ENCODE measurements at regions not wholly inside any gene's neighbourhood (a gene's known extent, or its start where the extent isn't known, plus 50 kb on each side); places are given as distances from the start of the nearest gene placed in this dataset.

- Mint-ChIP-seq H3K9me3 (no peaks in the 10 kb centered on the region), H3K27me3 (ENCODE audit: low read depth) (no peaks in the 10 kb centered on the region), H3K4me1 (ENCODE audit: low read depth) (no peaks in the 10 kb centered on the region), H3K4me3 (no peak overlapping the region), H3K27ac (no peak overlapping the region), H3K36me3 (ENCODE audit: insufficient read depth in 2 of 2) (no peaks in the 10 kb centered on the region)
- no peak for DNase-seq
- ATAC-seq (replicated peaks in 1 of 2): no peak
These were observed 81.6 kb downstream of the SLC5A7 start for GRCh38 chr2:108067820-108068405.

DNA sequence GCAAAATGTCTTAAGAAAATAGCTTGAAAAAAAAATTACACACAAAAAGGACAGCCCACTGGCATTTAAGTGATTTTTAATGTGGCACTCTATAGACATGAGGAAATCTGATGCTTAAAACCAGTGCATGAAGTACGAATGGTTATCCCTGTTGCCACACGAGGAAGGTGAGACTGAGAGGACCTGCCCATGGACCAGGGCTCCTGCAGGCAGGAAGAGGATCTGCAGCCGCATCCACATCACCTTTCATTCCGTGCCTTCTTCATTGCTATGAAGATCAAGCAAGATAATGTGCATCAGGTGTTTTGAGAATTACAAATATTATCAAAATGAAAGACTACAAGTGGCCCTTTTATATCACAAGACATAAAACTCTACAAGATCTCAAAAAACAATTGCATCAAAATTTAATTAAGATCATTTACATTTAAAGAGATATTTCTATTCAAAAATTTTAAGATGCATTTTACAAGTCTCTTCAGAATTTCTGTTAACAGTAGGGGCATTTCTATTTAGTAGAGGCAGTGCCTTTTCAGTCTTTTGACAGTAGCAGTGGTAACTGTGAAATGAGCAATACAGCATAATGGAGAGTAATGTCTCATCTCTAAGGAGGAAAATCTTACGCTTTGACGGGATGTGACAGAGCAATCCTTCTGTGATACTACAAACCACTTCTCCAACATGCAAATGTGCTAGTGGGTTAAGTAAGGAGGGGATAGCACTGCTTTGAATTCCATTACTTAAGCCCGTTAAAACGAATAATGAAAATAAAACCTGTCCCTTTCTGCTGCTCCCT is 83.4 kb downstream of the SLC5A7 start:
- no peaks in the 10 kb centered on the region for H3K27me3 Mint-ChIP-seq (ENCODE audit: low read depth)

GRCh38 chr2:108073415-108074072 is 87.2 kb downstream of the SLC5A7 start:
- ATAC-seq (replicated peaks in 1 of 2) (no peak), DNase-seq (no peak)
- Mint-ChIP-seq H3K4me3 (no peak overlapping the region), H3K27ac (no peak overlapping the region), H3K27me3 (ENCODE audit: low read depth) (no peaks in the 10 kb centered on the region), H3K9me3 (no peaks in the 10 kb centered on the region), H3K4me1 (ENCODE audit: low read depth) (no peaks in the 10 kb centered on the region), H3K36me3 (ENCODE audit: insufficient read depth in 2 of 2) (no peaks in the 10 kb centered on the region)

More for the DNA sequence above, 83.4 kb downstream of the SLC5A7 start:
- no peak overlapping the region for H3K4me3 Mint-ChIP-seq
- no peak overlapping the region for H3K27ac Mint-ChIP-seq
- H3K36me3 Mint-ChIP-seq (ENCODE audit: insufficient read depth in 2 of 2): no peaks in the 10 kb centered on the region
- DNase-seq (no peak), ATAC-seq (replicated peaks in 1 of 2) (no peak)
- no peaks in the 10 kb centered on the region for H3K9me3 Mint-ChIP-seq
- H3K4me1 Mint-ChIP-seq (ENCODE audit: low read depth): no peaks in the 10 kb centered on the region

DNA sequence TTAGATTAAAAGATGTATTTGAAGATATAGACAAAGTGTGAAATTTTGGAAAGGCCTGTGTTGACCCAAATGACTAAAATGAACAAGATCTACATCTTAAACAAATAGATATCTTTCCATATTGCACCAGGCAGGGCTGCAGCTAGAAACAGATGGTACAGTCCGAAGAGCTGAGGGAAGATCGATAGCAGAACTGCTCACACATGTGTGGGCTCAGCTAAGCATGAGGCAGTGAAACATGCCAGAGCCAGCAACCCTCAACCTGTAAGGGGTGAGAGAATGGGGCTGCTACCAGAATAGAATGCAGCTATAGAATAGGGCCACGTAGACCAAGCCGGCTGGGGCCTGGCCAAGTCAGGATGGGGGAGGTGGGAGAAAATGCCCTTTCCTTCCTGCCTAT is 87.8 kb downstream of the SLC5A7 start:
- DNase-seq: no peak
- Mint-ChIP-seq H3K36me3 (ENCODE audit: insufficient read depth in 2 of 2) (no peaks in the 10 kb centered on the region), H3K27me3 (ENCODE audit: low read depth) (no peaks in the 10 kb centered on the region), H3K27ac (no peak overlapping the region), H3K9me3 (no peaks in the 10 kb centered on the region), H3K4me3 (no peak overlapping the region), H3K4me1 (ENCODE audit: low read depth) (no peaks in the 10 kb centered on the region)
- no peak for ATAC-seq (replicated peaks in 1 of 2)

- Mint-ChIP-seq H3K27ac (no peak overlapping the region), H3K9me3 (no peaks in the 10 kb centered on the region), H3K36me3 (ENCODE audit: insufficient read depth in 2 of 2) (no peaks in the 10 kb centered on the region), H3K4me1 (ENCODE audit: low read depth) (no peaks in the 10 kb centered on the region), H3K4me3 (no peak overlapping the region), H3K27me3 (ENCODE audit: low read depth) (no peaks in the 10 kb centered on the region)
- DNase-seq: no peak
- ATAC-seq (replicated peaks in 1 of 2): no peak
These were observed 88.6 kb downstream of the SLC5A7 start for GRCh38 chr2:108074946-108075345.

- no peaks in the 10 kb centered on the region for H3K4me1 Mint-ChIP-seq (ENCODE audit: low read depth)
- DNase-seq (no peak), ATAC-seq (replicated peaks in 1 of 2) (no peak)
- H3K9me3 Mint-ChIP-seq: no peaks in the 10 kb centered on the region
- H3K27me3 Mint-ChIP-seq (ENCODE audit: low read depth): no peaks in the 10 kb centered on the region
- no peaks in the 10 kb centered on the region for H3K36me3 Mint-ChIP-seq (ENCODE audit: insufficient read depth in 2 of 2)
- no peak overlapping the region for H3K4me3 Mint-ChIP-seq
- H3K27ac Mint-ChIP-seq: no peak overlapping the region
These were observed 90.2 kb downstream of the SLC5A7 start for GRCh38 chr2:108076527-108076926.

DNA sequence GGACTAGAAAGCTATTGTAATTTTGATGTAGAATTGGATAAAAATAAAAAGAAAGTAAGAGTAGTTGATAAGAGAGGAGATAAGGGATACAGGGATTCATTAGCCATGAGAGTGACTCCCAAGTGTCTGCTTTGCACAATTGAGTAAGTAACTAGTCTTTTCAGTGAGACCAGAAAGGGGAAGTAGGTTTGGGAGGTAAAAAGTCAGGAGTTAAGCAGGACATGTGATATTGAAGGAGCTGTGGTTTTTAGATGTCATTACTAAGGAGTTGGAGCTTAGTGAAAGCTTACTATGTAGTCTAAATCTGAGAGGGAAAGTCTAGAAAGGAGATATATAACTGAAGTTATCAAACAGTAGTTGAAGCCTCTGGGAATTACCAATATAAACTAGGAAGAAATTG is 93.4 kb downstream of the SLC5A7 start:
- Mint-ChIP-seq H3K36me3 (ENCODE audit: insufficient read depth in 2 of 2) (no peaks in the 10 kb centered on the region), H3K27me3 (ENCODE audit: low read depth) (no peaks in the 10 kb centered on the region), H3K4me3 (no peak overlapping the region), H3K4me1 (ENCODE audit: low read depth) (no peaks in the 10 kb centered on the region), H3K9me3 (no peaks in the 10 kb centered on the region), H3K27ac (no peak overlapping the region)
- no peak for DNase-seq
- ATAC-seq (replicated peaks in 1 of 2): no peak

GRCh38 chr2:108080177-108080576 is 93.9 kb downstream of the SLC5A7 start:
- no peaks in the 10 kb centered on the region for H3K27me3 Mint-ChIP-seq (ENCODE audit: low read depth)
- no peaks in the 10 kb centered on the region for H3K9me3 Mint-ChIP-seq
- ATAC-seq (replicated peaks in 1 of 2): no peak
- no peaks in the 10 kb centered on the region for H3K36me3 Mint-ChIP-seq (ENCODE audit: insufficient read depth in 2 of 2)
- H3K4me3 Mint-ChIP-seq: no peak overlapping the region
- no peak overlapping the region for H3K27ac Mint-ChIP-seq
- DNase-seq: no peak
- no peaks in the 10 kb centered on the region for H3K4me1 Mint-ChIP-seq (ENCODE audit: low read depth)

- H3K27ac Mint-ChIP-seq: no peak overlapping the region
- no peaks in the 10 kb centered on the region for H3K4me1 Mint-ChIP-seq (ENCODE audit: low read depth)
- H3K4me3 Mint-ChIP-seq: no peak overlapping the region
- DNase-seq (no peak), ATAC-seq (replicated peaks in 1 of 2) (no peak)
- H3K9me3 Mint-ChIP-seq: no peaks in the 10 kb centered on the region
- H3K36me3 Mint-ChIP-seq (ENCODE audit: insufficient read depth in 2 of 2): no peaks in the 10 kb centered on the region
- H3K27me3 Mint-ChIP-seq (ENCODE audit: low read depth): no peaks in the 10 kb centered on the region
These were observed 96.7 kb downstream of the SLC5A7 start for GRCh38 chr2:108082978-108083377.

GRCh38 chr2:108084311-108084710 is 98.0 kb downstream of the SLC5A7 start:
- no peak overlapping the region for H3K27ac Mint-ChIP-seq
- H3K9me3 Mint-ChIP-seq: no peaks in the 10 kb centered on the region
- ATAC-seq (replicated peaks in 1 of 2): no peak
- no peaks in the 10 kb centered on the region for H3K27me3 Mint-ChIP-seq (ENCODE audit: low read depth)
- H3K4me1 Mint-ChIP-seq (ENCODE audit: low read depth): no peaks in the 10 kb centered on the region
- no peak for DNase-seq
- H3K4me3 Mint-ChIP-seq: no peak overlapping the region
- H3K36me3 Mint-ChIP-seq (ENCODE audit: insufficient read depth in 2 of 2): no peaks in the 10 kb centered on the region

DNA sequence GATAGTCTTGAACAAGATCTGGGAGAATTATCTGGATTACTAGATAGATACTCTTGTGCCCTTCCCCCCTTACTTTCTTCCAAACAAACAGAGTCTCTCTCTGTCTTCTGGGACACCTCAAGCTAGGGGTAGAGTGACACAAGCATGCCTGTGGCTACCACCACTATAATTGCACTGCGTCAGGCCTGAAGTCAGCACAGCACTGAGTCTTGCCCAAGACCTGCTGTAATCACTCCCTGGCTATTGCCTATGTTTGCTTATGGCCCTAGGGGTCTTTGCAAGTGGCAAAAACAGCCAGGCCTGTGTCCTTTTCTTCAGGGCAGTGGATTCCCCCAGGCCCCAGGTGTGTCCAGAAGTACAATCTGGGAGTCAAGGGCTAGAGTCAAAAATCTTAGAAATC is 106.6 kb downstream of the SLC5A7 start:
- ATAC-seq (replicated peaks in 1 of 2) (no peak), DNase-seq (no peak)
- H3K4me3 Mint-ChIP-seq: no peak overlapping the region
- H3K9me3 Mint-ChIP-seq: peaks cover 0 to 2% of the 10 kb centered on the region in 2 donors
- no peaks in the 10 kb centered on the region for H3K36me3 Mint-ChIP-seq (ENCODE audit: insufficient read depth in 2 of 2)
- no peaks in the 10 kb centered on the region for H3K4me1 Mint-ChIP-seq (ENCODE audit: low read depth)
- H3K27me3 Mint-ChIP-seq (ENCODE audit: low read depth): no peaks in the 10 kb centered on the region
- H3K27ac Mint-ChIP-seq: no peak overlapping the region

- Mint-ChIP-seq H3K27me3 (ENCODE audit: low read depth) (no peaks in the 10 kb centered on the region), H3K27ac (no peak overlapping the region), H3K9me3 (no peaks in the 10 kb centered on the region), H3K4me3 (no peak overlapping the region), H3K4me1 (ENCODE audit: low read depth) (no peaks in the 10 kb centered on the region), H3K36me3 (ENCODE audit: insufficient read depth in 2 of 2) (no peaks in the 10 kb centered on the region)
- ATAC-seq (replicated peaks in 1 of 2) (no peak), DNase-seq (no peak)
These were observed 115.2 kb downstream of the SLC5A7 start for GRCh38 chr2:108101481-108101880.

- no peaks in the 10 kb centered on the region for H3K27me3 Mint-ChIP-seq (ENCODE audit: low read depth)
- no peaks in the 10 kb centered on the region for H3K36me3 Mint-ChIP-seq (ENCODE audit: insufficient read depth in 2 of 2)
- H3K9me3 Mint-ChIP-seq: peaks cover 4% of the 10 kb centered on the region in 2 donors
- ATAC-seq (replicated peaks in 1 of 2): no peak
- H3K4me3 Mint-ChIP-seq: no peak overlapping the region
- no peaks in the 10 kb centered on the region for H3K4me1 Mint-ChIP-seq (ENCODE audit: low read depth)
- DNase-seq: no peak
- H3K27ac Mint-ChIP-seq: no peak overlapping the region
These were observed 120.4 kb downstream of the SLC5A7 start for GRCh38 chr2:108106731-108107130.

Data from activated T-cell treated with anti-CD3 and anti-CD28 coated beads, Interleukin-2, amount 50 U/mL, for 72 hours (primary cell).